Endodermal cell (in vitro differentiated cells): ENCODE measurements at regions not wholly inside any gene's neighbourhood (a gene's known extent, or its start where the extent isn't known, plus 50 kb on each side); places are given as distances from the start of the nearest gene placed in this dataset.
"Not testable (repeated sequence)": the region's sequence is repeated elsewhere in the genome, so short reads cannot be mapped to it uniquely, and the experiment has no call there.

Experiments used
- DNase-seq: peaks from one replicate; pipeline ENCODE4 v3.0.0-alpha.2; 2017
- H3K27ac ChIP-seq: 2 replicates; pipeline ENCODE4 v1.5.1; 2013; ENCODE audit warnings: mild to moderate bottlenecking, low read depth, low read length, moderate library complexity
- H3K27me3 ChIP-seq: 2 replicates; pipeline ENCODE4 v1.6.1; 2013; ENCODE audit warnings: mild to moderate bottlenecking, low read length, moderate library complexity; ENCODE audit not compliant: insufficient read depth, control insufficient read depth, poor library complexity, severe bottlenecking
- H3K36me3 ChIP-seq: 2 replicates; pipeline ENCODE4 v1.7.0; 2013; ENCODE audit warnings: mild to moderate bottlenecking, low read length, moderate library complexity; ENCODE audit not compliant: control insufficient read depth, insufficient read depth
- H3K4me1 ChIP-seq: one replicate; pipeline ENCODE4 v1.7.0; 2013; ENCODE audit warnings: low read length; ENCODE audit not compliant: control insufficient read depth, insufficient read depth
- H3K4me3 ChIP-seq: 2 replicates; pipeline ENCODE4 v1.5.1; 2013; ENCODE audit warnings: mild to moderate bottlenecking, low read length, moderate library complexity
- H3K9ac ChIP-seq: 2 replicates; pipeline ENCODE4 v1.6.1; 2013; ENCODE audit warnings: mild to moderate bottlenecking, low read length, moderate library complexity; ENCODE audit not compliant: poor library complexity, severe bottlenecking; ENCODE audit errors: extremely low read depth
- H3K9me3 ChIP-seq: 2 replicates; pipeline ENCODE4 v1.6.1; 2013; ENCODE audit warnings: mild to moderate bottlenecking, low read length, moderate library complexity; ENCODE audit not compliant: control insufficient read depth
- H3K27ac Mint-ChIP-seq: 2 replicates; pipeline ENCODE4 v1.8.0; 2020; ENCODE audit warnings: mixed read lengths
- H3K27me3 Mint-ChIP-seq: 2 replicates; pipeline ENCODE4 v1.8.0; 2021; ENCODE audit warnings: mild to moderate bottlenecking, mixed read lengths; ENCODE audit not compliant: insufficient read depth
- H3K36me3 Mint-ChIP-seq: 2 replicates; pipeline ENCODE4 v1.8.0; 2020; ENCODE audit warnings: low read depth, mixed read lengths
- H3K4me1 Mint-ChIP-seq: 2 replicates; pipeline ENCODE4 v1.8.0; 2020; ENCODE audit warnings: mixed read lengths
- H3K4me3 Mint-ChIP-seq: 2 replicates; pipeline ENCODE4 v1.8.0; 2020; ENCODE audit warnings: mild to moderate bottlenecking, moderate library complexity, mixed read lengths
- H3K9me3 Mint-ChIP-seq: 2 replicates; pipeline ENCODE4 v1.8.0; 2020; ENCODE audit warnings: mild to moderate bottlenecking, mixed read lengths
- CTCF ChIP-seq: fragments of 200-600 bp; sonication (generic); conservative IDR thresholded peaks from 2 replicates; pipeline ENCODE4 v1.5.0; 2021; ENCODE audit warnings: antibody characterized with exemption, mild to moderate bottlenecking
- WGBS, 2 experiments: methylation state at CpG; one replicate each; pipeline versions ENCODE4 v1.1.5 to v1.1.7; 2013; ENCODE audit warnings: missing lambda C conversion rate in 2 of 2, mixed read lengths in 1 of 2; ENCODE audit not compliant: insufficient coverage in 1 of 2, insufficient read length in 1 of 2; 5-methylcytosine and 5-hydroxymethylcytosine counted together

GRCh38 chr20:29878777-29879442 is 1378.6 kb upstream of the DEFB115 start:
- Histone ChIP-seq H3K27me3 (no peaks in the 10 kb centered on the region), H3K36me3 (no peaks in the 10 kb centered on the region), H3K9me3 (peaks cover 59% of the 10 kb centered on the region), H3K4me1 (no peaks in the 10 kb centered on the region), H3K4me3 (no peak overlapping the region), H3K27ac (no peak overlapping the region), H3K9ac (no peak overlapping the region)
- TF ChIP-seq CTCF, result no peak
- Mint-ChIP-seq H3K4me1 (no peaks in the 10 kb centered on the region), H3K36me3 (peaks cover 6% of the 10 kb centered on the region), H3K27ac (no peak overlapping the region), H3K9me3 (peaks cover 93% of the 10 kb centered on the region), H3K4me3 (no peak overlapping the region), H3K27me3 (peaks cover 3% of the 10 kb centered on the region)
- WGBS, 2 experiments, result 79 to 83% methylated on average over 22 to 24 of the region's 24 CpGs
- DNase-seq, result peak; percentile 45

- H3K9me3 ChIP-seq, result peaks cover 63% of the 10 kb centered on the region
- DNase-seq, result peak; percentile 32
- H3K9ac ChIP-seq, H3K36me3 ChIP-seq, H3K27ac ChIP-seq, H3K36me3 Mint-ChIP-seq, H3K27me3 Mint-ChIP-seq, H3K27ac Mint-ChIP-seq, H3K4me3 ChIP-seq, H3K27me3 ChIP-seq, H3K4me1 Mint-ChIP-seq, H3K4me3 Mint-ChIP-seq, H3K4me1 ChIP-seq: not testable (repeated sequence)
- peaks cover 87% of the 10 kb centered on the region for H3K9me3 Mint-ChIP-seq
- 79 to 88% methylated on average over 1 of the region's 1 CpG for WGBS, 2 experiments
Observed at GRCh38 chr20:29881107-29881506, 1376.4 kb upstream of the DEFB115 start.

DNA sequence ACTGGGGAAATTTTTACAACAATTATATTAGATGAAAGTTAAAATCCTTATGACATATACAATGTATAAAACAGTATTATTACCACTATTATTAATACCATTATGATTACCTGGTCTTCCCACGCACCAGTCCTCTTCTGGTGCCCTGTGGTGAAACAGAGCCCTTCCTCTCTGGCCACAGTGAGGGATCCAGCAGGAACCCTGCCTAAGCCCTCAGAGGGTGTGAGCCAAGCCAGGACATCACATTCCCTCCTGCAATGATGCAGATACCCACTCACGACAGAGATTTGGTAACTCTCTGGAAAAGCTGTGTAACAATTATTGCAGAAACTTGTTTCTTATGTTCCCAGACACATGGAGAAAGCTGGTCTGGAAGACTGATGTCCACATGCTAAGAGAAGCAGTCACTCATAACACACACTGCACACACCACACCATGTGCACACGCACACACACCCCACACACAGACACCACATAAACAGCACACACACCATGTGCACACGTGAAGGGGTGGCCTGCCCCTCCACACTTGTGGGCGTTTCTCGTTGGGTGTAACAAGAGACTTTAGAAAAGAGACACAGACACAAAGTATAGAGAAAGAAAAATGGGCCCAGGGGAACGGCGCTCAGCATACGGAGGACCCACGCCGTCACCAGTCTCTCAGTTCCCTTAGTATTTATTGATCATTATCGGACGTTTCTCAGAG is 1373.8 kb upstream of the DEFB115 start:
- not testable (repeated sequence) for H3K4me3 ChIP-seq, H3K27me3 ChIP-seq, H3K4me1 ChIP-seq, H3K9ac ChIP-seq, H3K36me3 Mint-ChIP-seq, H3K27ac ChIP-seq, H3K27me3 Mint-ChIP-seq, H3K27ac Mint-ChIP-seq, H3K4me1 Mint-ChIP-seq, H3K4me3 Mint-ChIP-seq, H3K36me3 ChIP-seq
- peaks cover 84% of the 10 kb centered on the region for H3K9me3 Mint-ChIP-seq
- H3K9me3 ChIP-seq, result peaks cover 59% of the 10 kb centered on the region
- DNase-seq, result peak; percentile 52
- WGBS, 2 experiments, result 81 to 82% methylated on average over 10 to 13 of the region's 13 CpGs

GRCh38 chr20:29884322-29884721 is 1373.1 kb upstream of the DEFB115 start:
- H3K4me3 ChIP-seq, H3K27ac Mint-ChIP-seq, H3K27ac ChIP-seq, H3K9ac ChIP-seq, H3K36me3 ChIP-seq, H3K4me1 Mint-ChIP-seq, H3K4me1 ChIP-seq, H3K36me3 Mint-ChIP-seq, H3K27me3 Mint-ChIP-seq, H3K4me3 Mint-ChIP-seq, H3K27me3 ChIP-seq: not testable (repeated sequence)
- WGBS, 2 experiments, result 78 to 89% methylated on average over 1 to 2 of the region's 3 CpGs
- H3K9me3 ChIP-seq, result peaks cover 61% of the 10 kb centered on the region
- DNase-seq, result peak; percentile 52
- H3K9me3 Mint-ChIP-seq, result peaks cover 78% of the 10 kb centered on the region

DNA sequence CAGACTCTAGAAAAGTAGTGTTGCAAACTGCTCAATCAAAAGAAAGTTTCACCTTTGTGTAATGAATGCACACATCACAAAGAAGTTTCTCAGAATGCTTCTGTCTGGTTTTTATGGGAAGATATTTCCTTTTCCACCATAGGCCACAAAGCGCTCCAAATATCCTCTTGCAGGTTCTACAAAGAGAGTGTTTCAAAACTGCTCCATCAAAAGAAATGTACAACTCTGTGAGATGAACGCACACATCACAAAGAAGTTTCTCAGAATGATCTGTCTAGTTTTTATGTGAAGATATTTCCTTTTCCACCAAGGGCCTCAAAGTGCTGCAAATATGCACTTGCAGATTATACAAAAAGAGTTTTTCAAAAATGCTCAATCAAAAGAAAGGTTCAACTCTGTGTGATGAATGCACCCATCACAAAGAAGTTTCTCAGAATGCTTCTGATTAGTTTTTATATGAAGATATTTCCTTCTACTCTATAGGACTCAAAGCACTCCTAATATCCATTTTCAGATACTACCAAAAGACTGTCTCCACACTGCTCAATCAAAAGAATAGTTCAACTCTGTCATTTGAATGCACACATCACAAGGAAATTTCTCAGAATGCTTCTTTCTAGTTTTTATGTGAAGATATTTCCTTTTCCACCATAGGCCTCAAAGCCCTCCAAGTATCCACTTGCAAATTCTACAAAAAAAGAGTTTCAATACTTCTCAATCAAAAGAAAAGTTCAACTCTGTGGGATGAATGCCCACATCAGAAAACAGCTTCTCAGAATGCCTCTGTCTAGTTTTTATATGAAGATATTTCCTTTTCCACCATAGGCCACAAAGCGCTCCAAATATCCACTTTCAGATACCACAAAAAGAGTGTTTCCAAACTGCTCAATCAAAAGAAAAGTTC is 1371.9 kb upstream of the DEFB115 start:
- peaks cover 59% of the 10 kb centered on the region for H3K9me3 ChIP-seq
- not testable (repeated sequence) for DNase-seq, H3K4me1 ChIP-seq, H3K27ac Mint-ChIP-seq, H3K36me3 ChIP-seq, H3K27me3 Mint-ChIP-seq, H3K27me3 ChIP-seq, H3K4me3 ChIP-seq, H3K4me1 Mint-ChIP-seq, H3K36me3 Mint-ChIP-seq, H3K9ac ChIP-seq, H3K4me3 Mint-ChIP-seq, H3K27ac ChIP-seq
- 16 to 21% methylated on average over 2 of the region's 3 CpGs for WGBS, 2 experiments
- H3K9me3 Mint-ChIP-seq, result peaks cover 65% of the 10 kb centered on the region

GRCh38 chr20:29891555-29891954 is 1365.9 kb upstream of the DEFB115 start:
- H3K9me3 Mint-ChIP-seq, result peaks cover 28% of the 10 kb centered on the region
- not testable (repeated sequence) for H3K27ac Mint-ChIP-seq, H3K4me1 ChIP-seq, H3K27me3 ChIP-seq, H3K36me3 ChIP-seq, H3K4me3 Mint-ChIP-seq, H3K27me3 Mint-ChIP-seq, H3K27ac ChIP-seq, DNase-seq, H3K4me1 Mint-ChIP-seq, H3K9ac ChIP-seq, H3K36me3 Mint-ChIP-seq
- Histone ChIP-seq H3K9me3 (peaks cover 61% of the 10 kb centered on the region), H3K4me3 (peak overlapping the region; percentile 9)
- WGBS, 2 experiments, result 88 to 89% methylated on average over 5 of the region's 5 CpGs
